ENCODE measurements at regions not wholly inside any gene's neighbourhood (a gene's known extent, or its start where the extent isn't known, plus 50 kb on each side); places are given as distances from the start of the nearest gene placed in this dataset.

DNA sequence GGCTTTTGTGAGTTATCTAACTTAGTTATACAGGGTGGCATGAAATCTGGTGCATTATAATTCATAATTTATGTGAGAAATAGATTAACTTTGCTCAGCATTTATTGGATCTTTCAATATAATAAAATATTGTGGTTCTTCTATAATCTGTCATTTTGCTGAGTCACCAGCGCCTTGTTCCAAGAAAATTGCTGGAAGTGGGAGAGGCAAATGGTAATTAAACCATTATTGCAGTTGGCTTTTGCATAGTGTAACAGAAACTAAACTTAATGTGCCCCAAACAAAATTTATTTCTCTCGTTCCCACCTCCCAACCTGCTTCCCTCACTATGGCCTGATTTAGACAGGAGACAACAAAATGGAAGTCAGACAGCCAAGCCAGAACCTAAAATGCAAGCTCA is 146.3 kb downstream of the GALR1 start:
- no peak overlapping the region for H3K18ac ChIP-seq (ENCODE audit: low read length)
- H2AK5ac ChIP-seq (ENCODE audit: low read depth, low read length), result no peak overlapping the region
- H3K27ac ChIP-seq (replicated peaks; ENCODE audit: low read length), result no peak overlapping the region
- no peaks in the 10 kb centered on the region for H3K27me3 ChIP-seq (ENCODE audit: control insufficient read depth in 3 of 3, insufficient read depth in 3 of 3, low read depth in 1 of 3, low read length in 3 of 3)
- no peak overlapping the region for H4K8ac ChIP-seq (ENCODE audit: low read depth, low read length)
- no peaks in the 10 kb centered on the region for H3K36me3 ChIP-seq (replicated peaks in 1 of 2; ENCODE audit: control insufficient read depth in 2 of 2, insufficient read depth in 2 of 2, low read length in 2 of 2)
- no peak overlapping the region for H3K23ac ChIP-seq (ENCODE audit: low read depth, low read length, poor library complexity)
- no peak overlapping the region for H2BK15ac ChIP-seq (ENCODE audit: low read length)
- no peaks in the 10 kb centered on the region for H3K79me1 ChIP-seq (ENCODE audit: low read depth, low read length)
- no peak overlapping the region for H3K14ac ChIP-seq (ENCODE audit: low read length)
- H2AFZ ChIP-seq (ENCODE audit: low read length), result no peak overlapping the region
- no peak overlapping the region for H2BK12ac ChIP-seq (ENCODE audit: low read length)
- WGBS, 2 donors (ENCODE audit: extremely low coverage in 2 of 2, insufficient read length in 2 of 2, insufficient replicate concordance in 1 of 2), result no CpG with 5 or more reads among the region's 2 CpGs
- no peak for DNase-seq (ENCODE audit: low spot score)
- H3K4me3 ChIP-seq (ENCODE audit: low read length in 2 of 2), result no peak overlapping the region
- no peak overlapping the region for H3K4me2 ChIP-seq (ENCODE audit: insufficient read depth, low read length, poor library complexity, severe bottlenecking)
- H4K91ac ChIP-seq (ENCODE audit: low read depth, low read length, poor library complexity), result no peak overlapping the region
- H3K9me3 ChIP-seq (replicated peaks in 1 of 2; ENCODE audit: control insufficient read depth in 2 of 2, insufficient read depth in 1 of 2, low read depth in 1 of 2, low read length in 2 of 2), result peaks cover 0 to 2% of the 10 kb centered on the region in 2 donors
- H3K4ac ChIP-seq (ENCODE audit: low read length), result no peak overlapping the region
- H2BK120ac ChIP-seq (ENCODE audit: low read depth, low read length), result no peak overlapping the region
- no peaks in the 10 kb centered on the region for H3K4me1 ChIP-seq (ENCODE audit: control insufficient read depth in 2 of 2, insufficient read depth in 1 of 2, low read depth in 1 of 2, low read length in 2 of 2)
- H3K9ac ChIP-seq (ENCODE audit: low read depth, low read length, poor library complexity), result no peak overlapping the region
- H2BK5ac ChIP-seq (ENCODE audit: low read length), result no peak overlapping the region

DNA sequence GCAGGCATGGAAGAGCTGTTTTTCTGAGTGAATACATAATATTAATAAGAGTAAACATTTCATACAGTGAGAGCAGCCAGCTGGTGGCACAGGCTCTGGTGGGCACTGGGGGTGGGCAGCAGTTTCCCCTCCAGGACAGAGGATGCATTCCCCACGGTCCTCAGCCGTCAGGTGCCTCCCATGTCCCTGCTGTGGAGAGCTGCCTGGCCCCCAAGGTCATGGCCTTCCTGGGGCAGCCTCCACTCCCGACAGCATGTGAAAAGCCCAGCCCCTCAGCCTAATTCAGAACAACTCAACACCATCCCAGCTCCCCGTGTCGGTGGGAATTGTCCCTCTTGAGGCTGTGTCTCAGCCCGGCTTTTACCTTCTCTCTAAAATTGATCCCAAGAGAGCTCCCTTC is 147.4 kb downstream of the GALR1 start:
- Histone ChIP-seq H3K9ac (ENCODE audit: low read depth, low read length, poor library complexity) (no peak overlapping the region), H3K18ac (ENCODE audit: low read length) (no peak overlapping the region), H2AK5ac (ENCODE audit: low read depth, low read length) (no peak overlapping the region), H3K4me3 (ENCODE audit: low read length in 2 of 2) (no peak overlapping the region), H3K14ac (ENCODE audit: low read length) (no peak overlapping the region), H2BK15ac (ENCODE audit: low read length) (no peak overlapping the region), H2BK120ac (ENCODE audit: low read depth, low read length) (no peak overlapping the region), H3K23ac (ENCODE audit: low read depth, low read length, poor library complexity) (no peak overlapping the region), H4K91ac (ENCODE audit: low read depth, low read length, poor library complexity) (no peak overlapping the region), H3K9me3 (replicated peaks in 1 of 2; ENCODE audit: control insufficient read depth in 2 of 2, insufficient read depth in 1 of 2, low read depth in 1 of 2, low read length in 2 of 2) (peaks cover 0 to 2% of the 10 kb centered on the region in 2 donors), H3K79me1 (ENCODE audit: low read depth, low read length) (no peaks in the 10 kb centered on the region), H3K4me1 (ENCODE audit: control insufficient read depth in 2 of 2, insufficient read depth in 1 of 2, low read depth in 1 of 2, low read length in 2 of 2) (no peaks in the 10 kb centered on the region), H3K36me3 (replicated peaks in 1 of 2; ENCODE audit: control insufficient read depth in 2 of 2, insufficient read depth in 2 of 2, low read length in 2 of 2) (no peaks in the 10 kb centered on the region), H2BK5ac (ENCODE audit: low read length) (no peak overlapping the region), H3K4ac (ENCODE audit: low read length) (no peak overlapping the region), H3K4me2 (ENCODE audit: insufficient read depth, low read length, poor library complexity, severe bottlenecking) (no peak overlapping the region), H4K8ac (ENCODE audit: low read depth, low read length) (no peak overlapping the region), H3K27ac (replicated peaks; ENCODE audit: low read length) (no peak overlapping the region), H3K27me3 (ENCODE audit: control insufficient read depth in 3 of 3, insufficient read depth in 3 of 3, low read depth in 1 of 3, low read length in 3 of 3) (no peaks in the 10 kb centered on the region), H2AFZ (ENCODE audit: low read length) (no peak overlapping the region), H2BK12ac (ENCODE audit: low read length) (no peak overlapping the region)
- no CpG with 5 or more reads among the region's 6 CpGs for whole genome bisulfite sequencing, 2 donors (ENCODE audit: extremely low coverage in 2 of 2, insufficient read length in 2 of 2, insufficient replicate concordance in 1 of 2)
- no peak for DNase-seq (ENCODE audit: low spot score)

DNA sequence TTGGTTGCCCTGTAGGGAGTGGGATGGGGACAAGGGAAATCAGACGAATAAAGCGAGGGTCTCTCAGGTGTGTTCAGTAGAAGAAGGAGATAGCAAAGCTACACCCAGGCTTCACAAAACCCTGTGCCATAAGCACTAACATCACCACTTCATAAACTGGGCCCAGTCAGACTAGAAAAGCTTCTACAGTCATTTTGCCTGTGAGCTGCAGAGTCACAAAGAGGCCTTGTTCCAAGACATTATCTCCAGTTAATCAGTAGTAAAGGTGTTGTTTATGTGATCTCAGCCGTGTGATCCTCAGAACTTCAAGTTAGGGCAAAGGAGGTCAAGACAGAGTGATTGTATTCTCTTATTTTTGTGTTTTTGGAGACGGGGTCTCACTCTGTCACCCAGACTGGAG is 148.0 kb downstream of the GALR1 start:
- Histone ChIP-seq H3K27me3 (ENCODE audit: control insufficient read depth in 3 of 3, insufficient read depth in 3 of 3, low read depth in 1 of 3, low read length in 3 of 3) (no peaks in the 10 kb centered on the region), H3K9me3 (replicated peaks in 1 of 2; ENCODE audit: control insufficient read depth in 2 of 2, insufficient read depth in 1 of 2, low read depth in 1 of 2, low read length in 2 of 2) (peaks cover 0 to 1% of the 10 kb centered on the region in 2 donors), H2BK12ac (ENCODE audit: low read length) (no peak overlapping the region), H2BK120ac (ENCODE audit: low read depth, low read length) (no peak overlapping the region), H3K18ac (ENCODE audit: low read length) (no peak overlapping the region), H3K4me3 (ENCODE audit: low read length in 2 of 2) (no peak overlapping the region), H2AK5ac (ENCODE audit: low read depth, low read length) (no peak overlapping the region), H2BK5ac (ENCODE audit: low read length) (no peak overlapping the region), H3K9ac (ENCODE audit: low read depth, low read length, poor library complexity) (no peak overlapping the region), H3K23ac (ENCODE audit: low read depth, low read length, poor library complexity) (no peak overlapping the region), H3K4me2 (ENCODE audit: insufficient read depth, low read length, poor library complexity, severe bottlenecking) (no peak overlapping the region), H4K8ac (ENCODE audit: low read depth, low read length) (no peak overlapping the region), H3K14ac (ENCODE audit: low read length) (no peak overlapping the region), H2BK15ac (ENCODE audit: low read length) (no peak overlapping the region), H4K91ac (ENCODE audit: low read depth, low read length, poor library complexity) (no peak overlapping the region), H2AFZ (ENCODE audit: low read length) (no peak overlapping the region), H3K27ac (replicated peaks; ENCODE audit: low read length) (no peak overlapping the region), H3K4ac (ENCODE audit: low read length) (no peak overlapping the region), H3K36me3 (replicated peaks in 1 of 2; ENCODE audit: control insufficient read depth in 2 of 2, insufficient read depth in 2 of 2, low read length in 2 of 2) (no peaks in the 10 kb centered on the region), H3K4me1 (ENCODE audit: control insufficient read depth in 2 of 2, insufficient read depth in 1 of 2, low read depth in 1 of 2, low read length in 2 of 2) (no peaks in the 10 kb centered on the region), H3K79me1 (ENCODE audit: low read depth, low read length) (no peaks in the 10 kb centered on the region)
- DNase-seq (ENCODE audit: low spot score), result no peak
- no CpG with 5 or more reads among the region's 4 CpGs for WGBS, 2 donors (ENCODE audit: extremely low coverage in 2 of 2, insufficient read length in 2 of 2, insufficient replicate concordance in 1 of 2)

DNA sequence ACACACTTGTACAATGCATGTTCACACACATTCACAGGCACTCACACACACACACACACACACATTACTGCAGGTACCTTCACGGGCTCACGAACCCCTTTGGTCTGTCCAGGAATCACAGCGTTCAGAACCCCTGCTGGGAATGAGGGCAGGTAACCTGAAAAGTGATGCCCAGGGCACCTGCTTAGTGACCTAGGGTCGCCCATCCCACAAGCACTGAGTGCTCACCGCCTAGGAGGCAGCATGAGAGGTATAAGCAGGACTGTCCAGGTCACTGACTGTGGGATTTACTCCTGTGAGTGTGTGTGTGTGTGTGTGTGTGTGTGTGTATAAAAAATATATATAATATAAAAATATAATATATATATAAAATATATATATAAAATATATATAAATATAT is 150.9 kb downstream of the GALR1 start:
- H3K9me3 ChIP-seq (replicated peaks in 1 of 2; ENCODE audit: control insufficient read depth in 2 of 2, insufficient read depth in 1 of 2, low read depth in 1 of 2, low read length in 2 of 2), result no peaks in the 10 kb centered on the region
- no peak overlapping the region for H2AK5ac ChIP-seq (ENCODE audit: low read depth, low read length)
- no peaks in the 10 kb centered on the region for H3K36me3 ChIP-seq (replicated peaks in 1 of 2; ENCODE audit: control insufficient read depth in 2 of 2, insufficient read depth in 2 of 2, low read length in 2 of 2)
- no peak overlapping the region for H3K9ac ChIP-seq (ENCODE audit: low read depth, low read length, poor library complexity)
- H2BK12ac ChIP-seq (ENCODE audit: low read length), result no peak overlapping the region
- no peaks in the 10 kb centered on the region for H3K4me1 ChIP-seq (ENCODE audit: control insufficient read depth in 2 of 2, insufficient read depth in 1 of 2, low read depth in 1 of 2, low read length in 2 of 2)
- H3K14ac ChIP-seq (ENCODE audit: low read length), result no peak overlapping the region
- WGBS, 2 donors (ENCODE audit: extremely low coverage in 2 of 2, insufficient read length in 2 of 2, insufficient replicate concordance in 1 of 2), result no CpG with 5 or more reads among the region's 5 CpGs
- H3K27me3 ChIP-seq (ENCODE audit: control insufficient read depth in 3 of 3, insufficient read depth in 3 of 3, low read depth in 1 of 3, low read length in 3 of 3), result no peaks in the 10 kb centered on the region
- H3K79me1 ChIP-seq (ENCODE audit: low read depth, low read length), result no peaks in the 10 kb centered on the region
- no peak overlapping the region for H2BK5ac ChIP-seq (ENCODE audit: low read length)
- H3K4ac ChIP-seq (ENCODE audit: low read length), result no peak overlapping the region
- no peak overlapping the region for H2BK120ac ChIP-seq (ENCODE audit: low read depth, low read length)
- no peak overlapping the region for H3K4me3 ChIP-seq (ENCODE audit: low read length in 2 of 2)
- peak overlapping the region; percentile 26 for H3K23ac ChIP-seq (ENCODE audit: low read depth, low read length, poor library complexity)
- no peak overlapping the region for H3K4me2 ChIP-seq (ENCODE audit: insufficient read depth, low read length, poor library complexity, severe bottlenecking)
- H2BK15ac ChIP-seq (ENCODE audit: low read length), result no peak overlapping the region
- H3K18ac ChIP-seq (ENCODE audit: low read length), result no peak overlapping the region
- no peak overlapping the region for H2AFZ ChIP-seq (ENCODE audit: low read length)
- H4K91ac ChIP-seq (ENCODE audit: low read depth, low read length, poor library complexity), result no peak overlapping the region
- no peak for DNase-seq (ENCODE audit: low spot score)
- H3K27ac ChIP-seq (replicated peaks; ENCODE audit: low read length), result no peak overlapping the region
- H4K8ac ChIP-seq (ENCODE audit: low read depth, low read length), result no peak overlapping the region

All from neuronal stem cell (in vitro differentiated cells).